ENCODE measurements at regions not wholly inside any gene's neighbourhood (a gene's known extent, or its start where the extent isn't known, plus 50 kb on each side); places are given as distances from the start of the nearest gene placed in this dataset.

DNA sequence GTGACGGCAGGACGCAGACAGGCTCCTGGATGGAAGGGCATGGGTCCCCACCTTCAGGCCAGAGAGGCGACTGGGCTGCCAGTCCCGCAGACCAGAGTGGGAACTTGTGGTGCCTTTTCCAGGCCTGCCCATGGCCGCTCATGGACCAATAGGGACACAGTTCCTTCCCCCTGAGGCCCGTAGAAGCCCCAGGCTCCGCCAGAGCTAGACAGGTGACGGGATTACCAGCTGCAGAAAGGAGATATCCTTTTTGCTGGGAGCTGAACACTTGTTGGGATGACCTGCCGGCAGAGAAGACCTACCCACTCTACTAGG is 73.6 kb upstream of the RASSF8 start:
- TF ChIP-seq, protein P1, sequence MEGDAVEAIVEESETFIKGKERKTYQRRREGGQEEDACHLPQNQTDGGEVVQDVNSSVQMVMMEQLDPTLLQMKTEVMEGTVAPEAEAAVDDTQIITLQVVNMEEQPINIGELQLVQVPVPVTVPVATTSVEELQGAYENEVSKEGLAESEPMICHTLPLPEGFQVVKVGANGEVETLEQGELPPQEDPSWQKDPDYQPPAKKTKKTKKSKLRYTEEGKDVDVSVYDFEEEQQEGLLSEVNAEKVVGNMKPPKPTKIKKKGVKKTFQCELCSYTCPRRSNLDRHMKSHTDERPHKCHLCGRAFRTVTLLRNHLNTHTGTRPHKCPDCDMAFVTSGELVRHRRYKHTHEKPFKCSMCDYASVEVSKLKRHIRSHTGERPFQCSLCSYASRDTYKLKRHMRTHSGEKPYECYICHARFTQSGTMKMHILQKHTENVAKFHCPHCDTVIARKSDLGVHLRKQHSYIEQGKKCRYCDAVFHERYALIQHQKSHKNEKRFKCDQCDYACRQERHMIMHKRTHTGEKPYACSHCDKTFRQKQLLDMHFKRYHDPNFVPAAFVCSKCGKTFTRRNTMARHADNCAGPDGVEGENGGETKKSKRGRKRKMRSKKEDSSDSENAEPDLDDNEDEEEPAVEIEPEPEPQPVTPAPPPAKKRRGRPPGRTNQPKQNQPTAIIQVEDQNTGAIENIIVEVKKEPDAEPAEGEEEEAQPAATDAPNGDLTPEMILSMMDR (conservative IDR thresholded peaks at IDR 0.05; ENCODE audit: low read depth, low read length) = no peak
- TF ChIP-seq EZH2 (IDR thresholded peaks at IDR 0.05; ENCODE audit: low read length, unreplicated experiment) (no peak), EZH2phosphoT487 (IDR thresholded peaks at IDR 0.05; ENCODE audit: borderline replicate concordance, low read length) (no peak)
